H1 (cell line): ENCODE measurements at regions not wholly inside any gene's neighbourhood (a gene's known extent, or its start where the extent isn't known, plus 50 kb on each side); places are given as distances from the start of the nearest gene placed in this dataset.

Experiments
- SRF ChIP-seq: IDR thresholded peaks from 2 replicates; pipeline ENCODE4 v1.6.1; 2011; ENCODE audit warnings: mild to moderate bottlenecking, low read depth, low read length, moderate library complexity
- TF ChIP-seq, protein P1 (sequence below): fragments of 300-600 bp; sonication (generic); IDR thresholded peaks from 2 replicates; pipeline ENCODE4 v1.7.1; 2012; ENCODE audit warnings: low read length, moderate library complexity, mild to moderate bottlenecking, inconsistent platforms; ENCODE audit not compliant: insufficient replicate concordance
- TF ChIP-seq, protein P2 (sequence below): IDR thresholded peaks from 2 replicates; pipeline ENCODE4 v1.6.1; 2012; ENCODE audit warnings: inconsistent platforms

DNA sequence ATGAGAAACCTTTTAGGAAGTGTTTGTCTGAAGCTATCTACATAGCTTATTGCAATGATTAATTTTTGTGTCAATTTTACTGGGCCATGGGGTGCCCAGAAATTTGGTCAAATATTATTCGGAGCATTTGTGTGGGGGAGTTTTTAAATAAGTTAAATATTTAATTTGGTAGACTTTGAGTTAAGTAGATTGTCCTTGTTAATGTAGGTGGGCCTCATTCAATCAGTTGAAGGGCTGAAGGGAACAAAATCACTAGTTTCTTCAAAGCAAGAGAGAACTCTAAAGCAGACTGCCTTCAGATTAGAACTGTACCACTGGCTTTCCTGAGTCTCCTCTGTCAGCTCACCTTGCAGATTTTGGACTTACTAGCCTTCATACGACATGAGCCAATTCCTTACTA is 1008.6 kb upstream of the ADAMTS5 start (continued):
- TF ChIP-seq, protein P1, sequence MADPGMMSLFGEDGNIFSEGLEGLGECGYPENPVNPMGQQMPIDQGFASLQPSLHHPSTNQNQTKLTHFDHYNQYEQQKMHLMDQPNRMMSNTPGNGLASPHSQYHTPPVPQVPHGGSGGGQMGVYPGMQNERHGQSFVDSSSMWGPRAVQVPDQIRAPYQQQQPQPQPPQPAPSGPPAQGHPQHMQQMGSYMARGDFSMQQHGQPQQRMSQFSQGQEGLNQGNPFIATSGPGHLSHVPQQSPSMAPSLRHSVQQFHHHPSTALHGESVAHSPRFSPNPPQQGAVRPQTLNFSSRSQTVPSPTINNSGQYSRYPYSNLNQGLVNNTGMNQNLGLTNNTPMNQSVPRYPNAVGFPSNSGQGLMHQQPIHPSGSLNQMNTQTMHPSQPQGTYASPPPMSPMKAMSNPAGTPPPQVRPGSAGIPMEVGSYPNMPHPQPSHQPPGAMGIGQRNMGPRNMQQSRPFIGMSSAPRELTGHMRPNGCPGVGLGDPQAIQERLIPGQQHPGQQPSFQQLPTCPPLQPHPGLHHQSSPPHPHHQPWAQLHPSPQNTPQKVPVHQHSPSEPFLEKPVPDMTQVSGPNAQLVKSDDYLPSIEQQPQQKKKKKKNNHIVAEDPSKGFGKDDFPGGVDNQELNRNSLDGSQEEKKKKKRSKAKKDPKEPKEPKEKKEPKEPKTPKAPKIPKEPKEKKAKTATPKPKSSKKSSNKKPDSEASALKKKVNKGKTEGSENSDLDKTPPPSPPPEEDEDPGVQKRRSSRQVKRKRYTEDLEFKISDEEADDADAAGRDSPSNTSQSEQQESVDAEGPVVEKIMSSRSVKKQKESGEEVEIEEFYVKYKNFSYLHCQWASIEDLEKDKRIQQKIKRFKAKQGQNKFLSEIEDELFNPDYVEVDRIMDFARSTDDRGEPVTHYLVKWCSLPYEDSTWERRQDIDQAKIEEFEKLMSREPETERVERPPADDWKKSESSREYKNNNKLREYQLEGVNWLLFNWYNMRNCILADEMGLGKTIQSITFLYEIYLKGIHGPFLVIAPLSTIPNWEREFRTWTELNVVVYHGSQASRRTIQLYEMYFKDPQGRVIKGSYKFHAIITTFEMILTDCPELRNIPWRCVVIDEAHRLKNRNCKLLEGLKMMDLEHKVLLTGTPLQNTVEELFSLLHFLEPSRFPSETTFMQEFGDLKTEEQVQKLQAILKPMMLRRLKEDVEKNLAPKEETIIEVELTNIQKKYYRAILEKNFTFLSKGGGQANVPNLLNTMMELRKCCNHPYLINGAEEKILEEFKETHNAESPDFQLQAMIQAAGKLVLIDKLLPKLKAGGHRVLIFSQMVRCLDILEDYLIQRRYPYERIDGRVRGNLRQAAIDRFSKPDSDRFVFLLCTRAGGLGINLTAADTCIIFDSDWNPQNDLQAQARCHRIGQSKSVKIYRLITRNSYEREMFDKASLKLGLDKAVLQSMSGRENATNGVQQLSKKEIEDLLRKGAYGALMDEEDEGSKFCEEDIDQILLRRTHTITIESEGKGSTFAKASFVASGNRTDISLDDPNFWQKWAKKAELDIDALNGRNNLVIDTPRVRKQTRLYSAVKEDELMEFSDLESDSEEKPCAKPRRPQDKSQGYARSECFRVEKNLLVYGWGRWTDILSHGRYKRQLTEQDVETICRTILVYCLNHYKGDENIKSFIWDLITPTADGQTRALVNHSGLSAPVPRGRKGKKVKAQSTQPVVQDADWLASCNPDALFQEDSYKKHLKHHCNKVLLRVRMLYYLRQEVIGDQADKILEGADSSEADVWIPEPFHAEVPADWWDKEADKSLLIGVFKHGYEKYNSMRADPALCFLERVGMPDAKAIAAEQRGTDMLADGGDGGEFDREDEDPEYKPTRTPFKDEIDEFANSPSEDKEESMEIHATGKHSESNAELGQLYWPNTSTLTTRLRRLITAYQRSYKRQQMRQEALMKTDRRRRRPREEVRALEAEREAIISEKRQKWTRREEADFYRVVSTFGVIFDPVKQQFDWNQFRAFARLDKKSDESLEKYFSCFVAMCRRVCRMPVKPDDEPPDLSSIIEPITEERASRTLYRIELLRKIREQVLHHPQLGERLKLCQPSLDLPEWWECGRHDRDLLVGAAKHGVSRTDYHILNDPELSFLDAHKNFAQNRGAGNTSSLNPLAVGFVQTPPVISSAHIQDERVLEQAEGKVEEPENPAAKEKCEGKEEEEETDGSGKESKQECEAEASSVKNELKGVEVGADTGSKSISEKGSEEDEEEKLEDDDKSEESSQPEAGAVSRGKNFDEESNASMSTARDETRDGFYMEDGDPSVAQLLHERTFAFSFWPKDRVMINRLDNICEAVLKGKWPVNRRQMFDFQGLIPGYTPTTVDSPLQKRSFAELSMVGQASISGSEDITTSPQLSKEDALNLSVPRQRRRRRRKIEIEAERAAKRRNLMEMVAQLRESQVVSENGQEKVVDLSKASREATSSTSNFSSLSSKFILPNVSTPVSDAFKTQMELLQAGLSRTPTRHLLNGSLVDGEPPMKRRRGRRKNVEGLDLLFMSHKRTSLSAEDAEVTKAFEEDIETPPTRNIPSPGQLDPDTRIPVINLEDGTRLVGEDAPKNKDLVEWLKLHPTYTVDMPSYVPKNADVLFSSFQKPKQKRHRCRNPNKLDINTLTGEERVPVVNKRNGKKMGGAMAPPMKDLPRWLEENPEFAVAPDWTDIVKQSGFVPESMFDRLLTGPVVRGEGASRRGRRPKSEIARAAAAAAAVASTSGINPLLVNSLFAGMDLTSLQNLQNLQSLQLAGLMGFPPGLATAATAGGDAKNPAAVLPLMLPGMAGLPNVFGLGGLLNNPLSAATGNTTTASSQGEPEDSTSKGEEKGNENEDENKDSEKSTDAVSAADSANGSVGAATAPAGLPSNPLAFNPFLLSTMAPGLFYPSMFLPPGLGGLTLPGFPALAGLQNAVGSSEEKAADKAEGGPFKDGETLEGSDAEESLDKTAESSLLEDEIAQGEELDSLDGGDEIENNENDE, result no peak
- TF ChIP-seq, protein P2, sequence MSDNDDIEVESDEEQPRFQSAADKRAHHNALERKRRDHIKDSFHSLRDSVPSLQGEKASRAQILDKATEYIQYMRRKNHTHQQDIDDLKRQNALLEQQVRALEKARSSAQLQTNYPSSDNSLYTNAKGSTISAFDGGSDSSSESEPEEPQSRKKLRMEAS, result no peak
- no peak for TF ChIP-seq SRF
- TF ChIP-seq, all 59 proteins: peak for 0
